IMR-90 (cell line): ENCODE measurements at regions not wholly inside any gene's neighbourhood (a gene's known extent, or its start where the extent isn't known, plus 50 kb on each side); places are given as distances from the start of the nearest gene placed in this dataset.

Experiments
- ATAC-seq: fragments of 200-7000 bp; cut with Tn5 transposase; 2 replicates; pipeline ENCODE4 v1.9.1; 2020; ENCODE audit warnings: low read depth, mild to moderate bottlenecking, moderate library complexity
- BruUV-seq: library from RNA; stranded (reverse); fragments of 400-500 nt; replicated peaks from 2 replicates; lab custom pipeline; 2021; lab: Mats Ljungman, UMichigan
- CTCF ChIA-PET: fragments of 300-600 bp; formaldehyde crosslinking; extraction: SDS; loops from one replicate; lab custom pipeline; 2021; ENCODE audit warnings: antibody characterized with exemption; lab: Yijun Ruan, JAX
- POLR2A ChIA-PET: fragments of 300-600 bp; sonication (Branson Sonifier 250); formaldehyde crosslinking; loops from one replicate; lab custom pipeline; 2022; ENCODE audit warnings: antibody characterized with exemption; ENCODE audit not compliant: unreplicated experiment; lab: Charles Lee
- DNase-seq: peaks from one replicate; pipeline ENCODE4 v3.0.0; 2013
- H2AFZ ChIP-seq: replicated peaks from 2 replicates; pipeline ENCODE3; 2013; ENCODE audit warnings: low read length, mild to moderate bottlenecking; ENCODE audit not compliant: poor library complexity
- H2AK5ac ChIP-seq: 2 replicates; pipeline ENCODE4 v1.6.1; 2013; ENCODE audit warnings: low read depth, low read length, inconsistent platforms
- H2AK9ac ChIP-seq: replicated peaks from 2 replicates; pipeline ENCODE3; 2013; ENCODE audit warnings: mild to moderate bottlenecking, low read depth, low read length, moderate library complexity; ENCODE audit not compliant: poor library complexity
- H2BK120ac ChIP-seq: 2 replicates; pipeline ENCODE4 v1.6.1; 2013; ENCODE audit warnings: low read depth, low read length, inconsistent platforms
- H2BK15ac ChIP-seq: 3 replicates; pipeline ENCODE4 v1.6.1; 2013; ENCODE audit warnings: low read depth, low read length, inconsistent platforms
- H2BK20ac ChIP-seq: 2 replicates; pipeline ENCODE4 v1.6.1; 2013; ENCODE audit warnings: low read depth, mild to moderate bottlenecking, inconsistent platforms, low read length, moderate library complexity
- H2BK5ac ChIP-seq: 2 replicates; pipeline ENCODE4 v1.6.1; 2013; ENCODE audit warnings: mild to moderate bottlenecking, low read depth, low read length, inconsistent platforms; ENCODE audit not compliant: poor library complexity, severe bottlenecking
- H3K14ac ChIP-seq: replicated peaks from 2 replicates; pipeline ENCODE4 v1.6.1; 2013; ENCODE audit warnings: low read depth, low read length, inconsistent platforms
- H3K18ac ChIP-seq: 2 replicates; pipeline ENCODE4 v1.6.1; 2013; ENCODE audit warnings: low read depth, low read length, control low read depth
- H3K23ac ChIP-seq: 2 replicates; pipeline ENCODE4 v1.6.1; 2013; ENCODE audit warnings: low read depth, low read length, inconsistent platforms
- H3K27ac ChIP-seq: 2 replicates; pipeline ENCODE4 v1.5.1; 2013; ENCODE audit warnings: mild to moderate bottlenecking, control low read depth, low read length; ENCODE audit not compliant: insufficient read depth
- H3K27me3 ChIP-seq: 2 replicates; pipeline ENCODE4 v1.6.1; 2013; ENCODE audit warnings: low read length; ENCODE audit not compliant: control insufficient read depth, insufficient read depth
- H3K36me3 ChIP-seq: 2 replicates; pipeline ENCODE4 v1.6.1; 2013; ENCODE audit warnings: low read length, mixed read lengths; ENCODE audit not compliant: control insufficient read depth, insufficient read depth
- H3K4ac ChIP-seq: 2 replicates; pipeline ENCODE4 v1.6.1; 2013; ENCODE audit warnings: low read depth, low read length, inconsistent platforms
- H3K4me1 ChIP-seq: 2 replicates; pipeline ENCODE4 v1.6.1; 2013; ENCODE audit warnings: low read length, mixed read lengths; ENCODE audit not compliant: control insufficient read depth, insufficient read depth
- H3K4me2 ChIP-seq: 2 replicates; pipeline ENCODE4 v1.6.1; 2013; ENCODE audit warnings: low read depth, mild to moderate bottlenecking, control low read depth, low read length, moderate library complexity
- H3K4me3 ChIP-seq: 2 replicates; pipeline ENCODE4 v1.5.1; 2013; ENCODE audit warnings: low read depth, mild to moderate bottlenecking, control low read depth, low read length, moderate library complexity; ENCODE audit not compliant: insufficient read depth
- H3K56ac ChIP-seq: 2 replicates; pipeline ENCODE4 v1.6.1; 2013; ENCODE audit warnings: low read length, inconsistent platforms; ENCODE audit not compliant: insufficient read depth; ENCODE audit errors: extremely low read depth
- H3K79me1 ChIP-seq, 2 experiments: 2 replicates each; pipeline ENCODE4 v1.6.1; 2013; ENCODE audit warnings: low read length in 2 of 2, inconsistent platforms in 1 of 2, low read depth in 1 of 2
- H3K9ac ChIP-seq: 2 replicates; pipeline ENCODE4 v1.6.1; 2013; ENCODE audit warnings: low read depth, low read length, control low read depth
- H3K9me1 ChIP-seq: 2 replicates; pipeline ENCODE4 v1.6.1; 2013; ENCODE audit warnings: low read length, inconsistent platforms; ENCODE audit not compliant: insufficient read depth
- H3K9me3 ChIP-seq: 2 replicates; pipeline ENCODE4 v1.6.1; 2013; ENCODE audit warnings: low read length; ENCODE audit not compliant: control insufficient read depth, insufficient read depth
- H4K20me1 ChIP-seq: 2 replicates; pipeline ENCODE4 v1.6.1; 2013; ENCODE audit warnings: low read length, inconsistent platforms; ENCODE audit not compliant: insufficient read depth
- H4K5ac ChIP-seq: 2 replicates; pipeline ENCODE4 v1.6.1; 2013; ENCODE audit warnings: mild to moderate bottlenecking, low read depth, low read length, control low read depth
- H4K8ac ChIP-seq, 2 experiments: 2 replicates each; pipeline ENCODE4 v1.6.1; 2013; ENCODE audit warnings: low read depth in 2 of 2, low read length in 2 of 2, control low read depth in 1 of 2, inconsistent platforms in 1 of 2
- H4K91ac ChIP-seq: 2 replicates; pipeline ENCODE4 v1.6.1; 2013; ENCODE audit warnings: low read depth, low read length, inconsistent platforms; ENCODE audit not compliant: insufficient read depth
- CEBPB ChIP-seq: IDR thresholded peaks from 2 replicates; pipeline ENCODE4 v1.6.1; 2012; ENCODE audit warnings: low read depth, low read length, improper control_type of control experiment
- MXI1 ChIP-seq: IDR thresholded peaks from 2 replicates; pipeline ENCODE4 v1.6.1; 2012; ENCODE audit warnings: low read depth, mild to moderate bottlenecking, low read length, moderate library complexity, borderline replicate concordance
- POLR2A ChIP-seq: IDR thresholded peaks from 2 replicates; pipeline ENCODE4 v1.6.1; 2012; ENCODE audit warnings: mild to moderate bottlenecking, low read depth, low read length
- RAD21 ChIP-seq: IDR thresholded peaks from 2 replicates; pipeline ENCODE4 v1.6.1; 2012; ENCODE audit warnings: low read length, improper control_type of control experiment
- RFX5 ChIP-seq: IDR thresholded peaks from 2 replicates; pipeline ENCODE4 v1.8.0; 2012; ENCODE audit warnings: low read depth, mild to moderate bottlenecking, low read length, moderate library complexity
- SMC3 ChIP-seq: fragments of 150-350 bp; IDR thresholded peaks from 2 replicates; pipeline ENCODE4 v1.6.1; 2016; ENCODE audit warnings: low read depth, mild to moderate bottlenecking, antibody characterized with exemption, low read length, moderate library complexity
- WGBS, 2 experiments: methylation state at CpG; one replicate each; pipeline versions ENCODE4 v1.1.5 to v1.1.7; 2013; ENCODE audit warnings: missing lambda C conversion rate in 2 of 2; ENCODE audit not compliant: insufficient read length in 1 of 2; ENCODE audit errors: extremely low coverage in 2 of 2; 5-methylcytosine and 5-hydroxymethylcytosine counted together
- dilution Hi-C: fragments of 300-500 bp; cut with HindIII; formaldehyde crosslinking; loops from one replicate; pipeline ENCODE4 v1.14.3; 2018; ENCODE audit warnings: low sequenced_read_pairs; ENCODE audit not compliant: unreplicated experiment
- in situ Hi-C: fragments of 300-500 bp; cut with MboI; formaldehyde crosslinking; loops from 3 replicates; pipeline ENCODE4 v1.14.3; 2019; ENCODE audit warnings: low sequenced_read_pairs, inconsistent platforms, mixed read lengths
- intact Hi-C: fragments of 100-400 bp; cut with micrococcal nuclease; formaldehyde crosslinking; loops from 2 replicates; pipeline ENCODE4 v1.10.0; 2022

- dilution Hi-C loops, result no loop called here
- no peak overlapping the region for H2BK15ac ChIP-seq
Observed at GRCh38 chr3:28134198-28134597, 107.2 kb upstream of the CMC1 start.

More at GRCh38 chr3:28134198-28134597, 107.2 kb upstream of the CMC1 start:
- H3K4me1 ChIP-seq, result no peaks in the 10 kb centered on the region
- CTCF ChIA-PET, result no interaction called here
- H3K36me3 ChIP-seq, result no peaks in the 10 kb centered on the region
- H4K91ac ChIP-seq, result no peak overlapping the region
- H2AK5ac ChIP-seq, result no peak overlapping the region
- H2AFZ ChIP-seq, result no peak overlapping the region
- H4K20me1 ChIP-seq, result no peaks in the 10 kb centered on the region
- no peak overlapping the region for H3K23ac ChIP-seq
- intact Hi-C loops (no loop called here), in situ Hi-C loops (no loop called here)
- no peaks in the 10 kb centered on the region for H3K9me1 ChIP-seq
- POLR2A ChIA-PET, result no interaction called here
- H3K27me3 ChIP-seq, result no peaks in the 10 kb centered on the region
- H3K4ac ChIP-seq, result no peak overlapping the region
- no peak overlapping the region for H2BK120ac ChIP-seq
- no peak overlapping the region for H4K8ac ChIP-seq
- ATAC-seq, result no peak
- TF ChIP-seq RFX5, result no peak
- no peak for TF ChIP-seq RAD21
- TF ChIP-seq CEBPB, result no peak
- no peak for TF ChIP-seq SMC3
- no peak for TF ChIP-seq POLR2A
- no peak for TF ChIP-seq MXI1
- no peak overlapping the region for H2BK5ac ChIP-seq
- H3K14ac ChIP-seq, result no peak overlapping the region
- no peak overlapping the region for H3K18ac ChIP-seq
- H2AK9ac ChIP-seq, result no peak overlapping the region
- BruUV-seq, result no TSS peak
- H3K79me1 ChIP-seq, result no peaks in the 10 kb centered on the region
- DNase-seq, result no peak
- H3K27ac ChIP-seq, result no peak overlapping the region
- H3K9me3 ChIP-seq, result no peaks in the 10 kb centered on the region
- WGBS, 2 experiments, result no CpG with 5 or more reads among the region's 1 CpG
- no peak overlapping the region for H3K4me3 ChIP-seq
- H3K9ac ChIP-seq, result no peak overlapping the region
- no peak overlapping the region for H4K5ac ChIP-seq
- H2BK20ac ChIP-seq, result no peak overlapping the region
- no peak overlapping the region for H3K4me2 ChIP-seq
- H3K56ac ChIP-seq, result no peak overlapping the region
